DND-41 (cell line): ENCODE measurements at regions not wholly inside any gene's neighbourhood (a gene's known extent, or its start where the extent isn't known, plus 50 kb on each side); places are given as distances from the start of the nearest gene placed in this dataset.

Source experiments
- EZH2 ChIP-seq: IDR thresholded peaks from 3 replicates; pipeline ENCODE4 v1.6.1; 2012; ENCODE audit warnings: borderline replicate concordance, low read depth, mild to moderate bottlenecking, moderate library complexity, low read length, inconsistent platforms; ENCODE audit not compliant: severe bottlenecking
- TF ChIP-seq, protein P1 (sequence below): IDR thresholded peaks from 2 replicates; pipeline ENCODE4 v1.5.1; 2012; ENCODE audit warnings: borderline replicate concordance, low read length, moderate library complexity, mild to moderate bottlenecking; ENCODE audit not compliant: poor library complexity, severe bottlenecking; ENCODE audit errors: extremely low read depth

DNA sequence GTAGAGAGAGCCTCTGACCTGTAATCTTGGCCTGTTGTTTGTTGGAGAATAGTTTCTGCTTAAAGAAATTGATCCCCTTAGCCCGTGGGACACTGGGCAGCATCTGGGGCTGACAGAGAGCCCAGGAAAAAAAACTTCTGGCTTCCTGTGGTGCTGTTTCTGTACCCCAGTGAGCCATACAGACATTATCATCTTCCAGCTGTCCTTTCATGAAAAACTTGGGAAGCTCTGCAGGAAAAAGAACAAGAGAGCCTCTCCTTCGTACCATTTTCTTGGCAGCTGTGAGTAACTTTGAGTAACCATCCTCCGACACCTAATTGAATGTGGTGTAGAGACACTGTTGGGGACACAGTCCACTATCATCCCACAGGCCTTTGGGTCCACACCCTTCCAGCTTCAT lies 333.0 kb downstream of the SHQ1 start:
- TF ChIP-seq, protein P1, sequence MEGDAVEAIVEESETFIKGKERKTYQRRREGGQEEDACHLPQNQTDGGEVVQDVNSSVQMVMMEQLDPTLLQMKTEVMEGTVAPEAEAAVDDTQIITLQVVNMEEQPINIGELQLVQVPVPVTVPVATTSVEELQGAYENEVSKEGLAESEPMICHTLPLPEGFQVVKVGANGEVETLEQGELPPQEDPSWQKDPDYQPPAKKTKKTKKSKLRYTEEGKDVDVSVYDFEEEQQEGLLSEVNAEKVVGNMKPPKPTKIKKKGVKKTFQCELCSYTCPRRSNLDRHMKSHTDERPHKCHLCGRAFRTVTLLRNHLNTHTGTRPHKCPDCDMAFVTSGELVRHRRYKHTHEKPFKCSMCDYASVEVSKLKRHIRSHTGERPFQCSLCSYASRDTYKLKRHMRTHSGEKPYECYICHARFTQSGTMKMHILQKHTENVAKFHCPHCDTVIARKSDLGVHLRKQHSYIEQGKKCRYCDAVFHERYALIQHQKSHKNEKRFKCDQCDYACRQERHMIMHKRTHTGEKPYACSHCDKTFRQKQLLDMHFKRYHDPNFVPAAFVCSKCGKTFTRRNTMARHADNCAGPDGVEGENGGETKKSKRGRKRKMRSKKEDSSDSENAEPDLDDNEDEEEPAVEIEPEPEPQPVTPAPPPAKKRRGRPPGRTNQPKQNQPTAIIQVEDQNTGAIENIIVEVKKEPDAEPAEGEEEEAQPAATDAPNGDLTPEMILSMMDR, result no peak
- no peak for TF ChIP-seq EZH2
